Thoracic aorta (tissue), 2 donors: ENCODE measurements at regions not wholly inside any gene's neighbourhood (a gene's known extent, or its start where the extent isn't known, plus 50 kb on each side); places are given as distances from the start of the nearest gene placed in this dataset.
"Not testable (repeated sequence)": the region's sequence is repeated elsewhere in the genome, so short reads cannot be mapped to it uniquely, and the experiment has no call there.

Experiments
- ATAC-seq: fragments of 150-250 bp; one replicate; pipeline ENCODE4 v1.8.0; 2017; ENCODE audit warnings: low read depth; ENCODE audit not compliant: insufficient number of reproducible peaks, low FRiP score
- DNase-seq: peaks from one replicate; pipeline ENCODE4 v3.0.0-alpha.2; 2020; ENCODE audit warnings: low spot score
- H3K27ac ChIP-seq, 2 donors: fragments of 200-600 bp; sonication (generic); 1 replicate in 1 of 2; 2 replicates in 1 of 2; pipeline ENCODE4 v1.5.1; 2016; ENCODE audit warnings: mild to moderate bottlenecking in 2 of 2, moderate library complexity in 2 of 2
- H3K27me3 ChIP-seq: fragments of 200-600 bp; sonication (generic); replicated peaks from 2 replicates; pipeline ENCODE4 v1.6.0; 2016; ENCODE audit warnings: mild to moderate bottlenecking; ENCODE audit not compliant: insufficient read depth
- H3K36me3 ChIP-seq: fragments of 200-600 bp; sonication (generic); one replicate; pipeline ENCODE4 v1.5.1; 2016
- H3K4me1 ChIP-seq, 2 donors: fragments of 200-600 bp; sonication (generic); 1 replicate in 1 of 2; 2 replicates in 1 of 2; pipeline versions ENCODE4 v1.5.1 to v1.6.0; 2016; ENCODE audit warnings: low read depth in 2 of 2, mild to moderate bottlenecking in 1 of 2; ENCODE audit not compliant: control insufficient read depth in 1 of 2
- H3K4me3 ChIP-seq: fragments of 200-600 bp; sonication (generic); 2 replicates; pipeline ENCODE4 v1.5.1; 2016; ENCODE audit warnings: mild to moderate bottlenecking
- H3K9me3 ChIP-seq: fragments of 200-600 bp; sonication (generic); 2 replicates; pipeline ENCODE4 v1.5.1; 2016
- CTCF ChIP-seq: fragments of 200-600 bp; sonication (generic); IDR thresholded peaks from one replicate; pipeline ENCODE4 v1.5.1; 2019; ENCODE audit warnings: antibody characterized with exemption

- no peak overlapping the region for H3K27ac ChIP-seq
Measured at GRCh38 chr1:163983097-163983496, 575.9 kb upstream of the PBX1 start.

GRCh38 chr1:163985700-163986099 is 573.3 kb upstream of the PBX1 start:
- H3K4me3 ChIP-seq: no peak overlapping the region
- H3K27me3 ChIP-seq: no peaks in the 10 kb centered on the region
- no peaks in the 10 kb centered on the region for H3K36me3 ChIP-seq
- no peak for TF ChIP-seq CTCF
- DNase-seq (no peak), ATAC-seq (no peak)
- H3K27ac ChIP-seq: no peak overlapping the region
- no peaks in the 10 kb centered on the region for H3K9me3 ChIP-seq
- no peaks in the 10 kb centered on the region for H3K4me1 ChIP-seq

More at GRCh38 chr1:163983097-163983496, 575.9 kb upstream of the PBX1 start:
- H3K4me3 ChIP-seq: no peak overlapping the region
- H3K9me3 ChIP-seq: no peaks in the 10 kb centered on the region
- ATAC-seq (no peak), DNase-seq (no peak)
- H3K27me3 ChIP-seq: no peaks in the 10 kb centered on the region
- H3K4me1 ChIP-seq: no peaks in the 10 kb centered on the region
- no peak for TF ChIP-seq CTCF
- H3K36me3 ChIP-seq: no peaks in the 10 kb centered on the region

DNA sequence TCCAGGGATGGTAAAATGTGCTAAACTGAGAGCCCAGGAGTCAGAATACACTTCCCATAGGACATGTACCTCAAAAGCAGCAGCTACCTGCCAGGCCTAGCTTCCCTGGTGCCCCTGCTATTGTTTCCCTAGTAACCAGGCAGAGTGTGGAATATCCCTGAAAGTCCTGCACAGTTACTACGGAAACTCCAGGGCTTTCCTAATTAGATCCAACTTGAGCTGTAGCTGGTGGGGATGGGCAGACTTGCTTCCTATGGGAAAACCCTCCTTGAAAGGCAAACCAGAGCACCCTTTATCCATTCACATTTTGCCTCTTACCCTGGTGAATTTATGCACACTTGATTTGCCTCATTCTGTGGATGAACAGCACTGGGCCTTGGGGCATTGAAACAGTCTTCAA is 559.9 kb upstream of the PBX1 start:
- Histone ChIP-seq H3K27ac (no peak overlapping the region), H3K27me3 (no peaks in the 10 kb centered on the region), H3K36me3 (no peaks in the 10 kb centered on the region), H3K9me3 (no peaks in the 10 kb centered on the region), H3K4me1 (no peaks in the 10 kb centered on the region), H3K4me3 (no peak overlapping the region)
- no peak for TF ChIP-seq CTCF
- ATAC-seq (no peak), DNase-seq (no peak)

DNA sequence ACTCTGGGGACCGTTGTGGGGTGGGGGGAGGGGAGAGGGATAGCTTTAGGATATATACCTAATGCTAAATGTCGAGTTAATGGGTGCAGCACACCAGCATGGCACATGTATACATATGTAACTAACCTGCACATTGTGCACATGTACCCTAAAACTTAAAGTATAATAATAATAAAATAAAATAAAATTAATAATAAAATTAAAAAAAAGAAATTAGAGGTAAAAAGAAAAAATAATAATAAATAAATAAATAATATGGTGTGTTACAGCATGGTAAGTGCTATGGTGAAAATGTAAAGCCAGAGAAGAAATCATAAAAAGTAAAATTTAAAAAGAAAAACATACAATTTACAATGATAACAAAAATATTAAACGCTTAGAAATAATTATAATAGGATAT is 552.8 kb upstream of the PBX1 start:
- not testable (repeated sequence) for H3K4me1 ChIP-seq, ATAC-seq, H3K36me3 ChIP-seq, H3K27ac ChIP-seq, H3K4me3 ChIP-seq, H3K27me3 ChIP-seq, H3K9me3 ChIP-seq, DNase-seq

DNA sequence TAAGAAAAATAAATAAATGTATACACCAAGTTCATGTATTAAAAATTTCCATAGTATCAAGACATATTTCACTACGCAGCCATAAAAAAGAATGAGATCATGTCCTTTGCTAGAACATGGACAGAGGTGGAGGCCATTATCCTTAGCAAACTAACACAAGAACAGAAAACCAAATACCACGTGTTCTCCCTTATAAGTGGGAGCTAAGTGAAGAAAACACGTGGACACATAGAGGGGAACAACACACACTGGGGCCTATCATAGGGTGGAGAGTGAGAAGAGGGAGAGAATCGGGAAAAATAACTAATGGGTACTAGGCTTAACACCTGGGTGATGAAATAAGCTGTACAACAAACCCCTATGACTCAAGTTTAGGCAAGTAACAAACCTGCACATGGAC is 552.4 kb upstream of the PBX1 start:
- DNase-seq (no peak), ATAC-seq (no peak)
- Histone ChIP-seq H3K9me3 (no peaks in the 10 kb centered on the region), H3K4me1 (no peaks in the 10 kb centered on the region), H3K27me3 (no peaks in the 10 kb centered on the region), H3K4me3 (no peak overlapping the region), H3K27ac (no peak overlapping the region), H3K36me3 (no peaks in the 10 kb centered on the region)
- TF ChIP-seq CTCF: no peak

- Histone ChIP-seq H3K36me3 (no peaks in the 10 kb centered on the region), H3K4me3 (no peak overlapping the region), H3K4me1 (no peaks in the 10 kb centered on the region), H3K27me3 (no peaks in the 10 kb centered on the region), H3K27ac (no peak overlapping the region), H3K9me3 (no peaks in the 10 kb centered on the region)
- ATAC-seq: no peak
- TF ChIP-seq CTCF: no peak
- no peak for DNase-seq
Measured at GRCh38 chr1:164017239-164017638, 541.7 kb upstream of the PBX1 start.
